Gastroesophageal sphincter (tissue), 3 donors: ENCODE measurements at regions not wholly inside any gene's neighbourhood (a gene's known extent, or its start where the extent isn't known, plus 50 kb on each side); places are given as distances from the start of the nearest gene placed in this dataset.

Experiments
- EP300 ChIP-seq: sonication (generic); formaldehyde crosslinking; IDR thresholded peaks from one replicate; pipeline ENCODE4 v1.6.1; 2017; ENCODE audit warnings: antibody characterized with exemption, mild to moderate bottlenecking
- POLR2AphosphoS5 ChIP-seq: sonication (generic); formaldehyde crosslinking; IDR thresholded peaks from one replicate; pipeline ENCODE4 v1.6.1; 2017; ENCODE audit warnings: antibody characterized with exemption
- TF ChIP-seq, protein P1 (sequence below), 4 experiments: fragments of 200-600 bp in 2 of 4; fragments of 450-650 bp in 2 of 4; sonication (generic) in 1 of 4; IDR thresholded peaks; one replicate each; pipeline ENCODE4 v1.5.1; 2017 to 2019; ENCODE audit warnings: antibody characterized with exemption in 4 of 4, mild to moderate bottlenecking in 2 of 4, moderate library complexity in 2 of 4

DNA sequence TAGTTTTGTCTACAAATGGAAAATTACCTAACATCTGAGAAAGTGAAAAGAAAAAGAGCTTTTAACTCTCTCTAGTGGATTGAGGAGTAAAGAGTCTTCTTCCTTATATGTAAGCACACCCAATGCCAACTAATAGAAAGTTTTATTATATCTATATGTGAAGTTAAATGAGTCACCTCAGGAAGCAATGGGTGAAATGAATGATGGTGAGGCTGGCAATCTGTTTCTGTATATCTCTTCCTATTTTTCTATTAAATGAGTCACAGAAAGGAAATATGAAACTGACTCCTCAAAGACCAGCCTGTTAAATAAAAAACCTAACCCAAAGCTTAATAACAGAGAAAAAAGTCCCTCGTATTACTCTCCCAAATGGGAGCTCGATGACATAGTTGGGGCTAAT is 71.3 kb downstream of the OTOR start:
- TF ChIP-seq EP300 (no peak), POLR2AphosphoS5 (no peak)
- TF ChIP-seq, protein P1, sequence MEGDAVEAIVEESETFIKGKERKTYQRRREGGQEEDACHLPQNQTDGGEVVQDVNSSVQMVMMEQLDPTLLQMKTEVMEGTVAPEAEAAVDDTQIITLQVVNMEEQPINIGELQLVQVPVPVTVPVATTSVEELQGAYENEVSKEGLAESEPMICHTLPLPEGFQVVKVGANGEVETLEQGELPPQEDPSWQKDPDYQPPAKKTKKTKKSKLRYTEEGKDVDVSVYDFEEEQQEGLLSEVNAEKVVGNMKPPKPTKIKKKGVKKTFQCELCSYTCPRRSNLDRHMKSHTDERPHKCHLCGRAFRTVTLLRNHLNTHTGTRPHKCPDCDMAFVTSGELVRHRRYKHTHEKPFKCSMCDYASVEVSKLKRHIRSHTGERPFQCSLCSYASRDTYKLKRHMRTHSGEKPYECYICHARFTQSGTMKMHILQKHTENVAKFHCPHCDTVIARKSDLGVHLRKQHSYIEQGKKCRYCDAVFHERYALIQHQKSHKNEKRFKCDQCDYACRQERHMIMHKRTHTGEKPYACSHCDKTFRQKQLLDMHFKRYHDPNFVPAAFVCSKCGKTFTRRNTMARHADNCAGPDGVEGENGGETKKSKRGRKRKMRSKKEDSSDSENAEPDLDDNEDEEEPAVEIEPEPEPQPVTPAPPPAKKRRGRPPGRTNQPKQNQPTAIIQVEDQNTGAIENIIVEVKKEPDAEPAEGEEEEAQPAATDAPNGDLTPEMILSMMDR (IDR thresholded peaks at IDR 0.05), result no peak
